Testis (tissue), 2 donors: ENCODE measurements at regions not wholly inside any gene's neighbourhood (a gene's known extent, or its start where the extent isn't known, plus 50 kb on each side); places are given as distances from the start of the nearest gene placed in this dataset.

Experiments used
- CTCF ChIP-seq, 3 experiments: fragments of 450-650 bp in 2 of 3; fragments of 200-600 bp in 1 of 3; sonication (generic) in 1 of 3; IDR thresholded peaks; one replicate each; pipeline ENCODE4 v1.5.1; 2016 to 2019; ENCODE audit warnings: antibody characterized with exemption in 3 of 3, mild to moderate bottlenecking in 2 of 3, moderate library complexity in 1 of 3
- POLR2A ChIP-seq: fragments of 450-650 bp; IDR thresholded peaks from one replicate; pipeline ENCODE4 v1.6.1; 2017; ENCODE audit warnings: antibody characterized with exemption, mild to moderate bottlenecking, moderate library complexity

DNA sequence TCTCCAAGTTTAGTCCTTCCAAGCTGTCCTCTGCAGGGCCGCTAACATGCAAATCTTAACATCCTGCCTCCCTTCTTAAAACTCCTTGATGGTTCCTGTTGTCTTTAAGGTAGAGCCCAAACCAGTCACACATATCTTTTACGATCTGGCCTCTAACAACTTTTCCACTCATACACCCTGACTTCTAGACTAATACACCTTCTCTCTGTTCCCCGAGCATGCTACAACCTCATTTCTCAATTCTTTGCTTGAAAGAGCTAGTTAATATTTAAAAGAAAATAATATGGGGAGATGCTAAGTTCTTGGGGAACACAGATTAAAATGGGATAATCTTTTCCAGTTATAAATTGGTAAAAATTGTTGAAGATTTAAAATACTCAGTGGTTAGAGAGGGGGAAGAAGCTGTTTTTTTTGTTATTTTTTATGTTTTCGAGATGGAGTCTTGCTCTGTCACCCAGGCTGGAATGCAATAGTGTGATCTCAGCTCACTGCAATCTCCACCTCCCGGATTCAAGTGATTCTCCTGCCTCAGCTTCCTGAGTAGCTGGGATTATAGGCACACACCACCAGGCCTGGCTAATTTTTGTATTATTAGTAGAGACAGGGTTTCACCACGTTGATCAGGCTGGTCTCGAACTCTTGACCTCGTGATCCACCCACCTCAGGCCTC, 250.7 kb downstream of the MAFB start:
- TF ChIP-seq POLR2A (no peak), CTCF (IDR thresholded peaks at IDR 0.05) (no peak)
